GM13977 (cell line): ENCODE measurements at regions not wholly inside any gene's neighbourhood (a gene's known extent, or its start where the extent isn't known, plus 50 kb on each side); places are given as distances from the start of the nearest gene placed in this dataset.

Experiments
- DNase-seq: peaks from one replicate; pipeline ENCODE4 v3.0.0; 2012; ENCODE audit warnings: low spot score
- CTCF ChIP-seq: IDR thresholded peaks from 2 replicates; pipeline ENCODE4 v1.5.1; 2012; ENCODE audit warnings: mild to moderate bottlenecking, control low read depth; ENCODE audit not compliant: insufficient read depth; ENCODE audit errors: extremely low read depth, missing control alignments
- in situ Hi-C: fragments of 300-500 bp; cut with MboI; formaldehyde crosslinking; loops from one replicate; pipeline ENCODE4 v1.12.0; 2022; ENCODE audit warnings: low sequenced_read_pairs, low pct_unique_long_range_greater_than_20kb, mixed read lengths, inconsistent platforms; ENCODE audit not compliant: unreplicated experiment

DNA sequence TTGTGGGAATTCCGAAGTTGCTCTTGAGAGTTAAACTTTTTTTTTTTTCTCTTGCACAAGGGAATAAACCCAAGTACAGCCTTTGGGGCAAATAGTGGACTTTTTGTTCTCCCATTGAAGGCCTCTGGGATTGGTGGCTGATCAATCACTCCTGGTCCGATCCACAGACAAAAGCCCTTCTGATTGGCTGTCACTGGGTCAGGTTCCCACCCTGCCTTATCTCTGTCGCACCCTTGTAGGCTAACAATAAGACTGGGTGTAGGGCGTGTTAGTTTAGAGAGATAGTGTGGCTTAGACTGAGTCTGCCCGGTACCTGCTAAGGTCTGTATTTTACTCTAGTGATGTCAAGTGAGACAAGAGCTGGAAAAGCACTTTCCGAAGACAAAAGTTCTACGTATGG, 380.8 kb downstream of the NDFIP2 start:
- in situ Hi-C loops = no loop called here
- no peak for TF ChIP-seq CTCF
- no peak for DNase-seq

- TF ChIP-seq CTCF = no peak
- no peak for DNase-seq
- in situ Hi-C loops = no loop called here
Observed at GRCh38 chr13:79860791-79861190, 379.8 kb downstream of the NDFIP2 start.

DNA sequence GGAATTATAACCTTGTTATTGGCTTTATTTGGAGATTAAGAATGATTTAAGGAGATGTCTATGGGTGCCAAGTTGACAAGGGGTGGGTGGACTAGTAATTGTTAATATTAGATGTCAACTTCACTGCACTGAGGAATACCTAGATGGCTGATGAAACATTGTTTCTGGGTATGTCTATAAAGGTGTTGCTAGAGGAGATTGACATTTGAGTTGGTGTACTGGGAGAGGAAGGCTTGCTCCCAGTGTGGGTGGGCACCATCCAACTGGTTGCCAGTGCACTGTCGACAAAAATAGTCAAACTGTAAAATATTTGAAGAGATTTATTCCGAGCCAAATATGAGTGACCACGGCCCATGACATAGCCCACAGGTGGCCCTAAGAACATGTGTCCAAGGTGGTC, 378.8 kb downstream of the NDFIP2 start:
- DNase-seq = no peak
- in situ Hi-C loops = no loop called here
- TF ChIP-seq CTCF = no peak

GRCh38 chr13:79853251-79853650, 372.3 kb downstream of the NDFIP2 start:
- in situ Hi-C loops = no loop called here
- TF ChIP-seq CTCF = no peak
- DNase-seq = no peak

GRCh38 chr13:79851318-79851717, 370.4 kb downstream of the NDFIP2 start:
- no peak for TF ChIP-seq CTCF
- in situ Hi-C loops = no loop called here
- no peak for DNase-seq

- TF ChIP-seq CTCF = no peak
- no peak for DNase-seq
- in situ Hi-C loops = no loop called here
Observed at GRCh38 chr13:79847882-79848592, 367.1 kb downstream of the NDFIP2 start.

GRCh38 chr13:79846386-79846785, 365.4 kb downstream of the NDFIP2 start:
- in situ Hi-C loops = no loop called here
- DNase-seq = no peak
- TF ChIP-seq CTCF = no peak
